Mesenchymal stem cell (in vitro differentiated cells and primary cell): ENCODE measurements at regions not wholly inside any gene's neighbourhood (a gene's known extent, or its start where the extent isn't known, plus 50 kb on each side); places are given as distances from the start of the nearest gene placed in this dataset.

Experiments used
- DNase-seq: peaks from one replicate; pipeline ENCODE4 v3.0.0-alpha.2; 2013
- H2AFZ ChIP-seq: one replicate; pipeline ENCODE4 v1.6.1; 2013; ENCODE audit warnings: low read depth, mild to moderate bottlenecking, control low read depth, inconsistent platforms, low read length, moderate library complexity
- H2AK5ac ChIP-seq: 2 replicates; pipeline ENCODE4 v1.6.1; 2013; ENCODE audit warnings: low read length, moderate library complexity, mild to moderate bottlenecking, inconsistent platforms; ENCODE audit not compliant: severe bottlenecking
- H2BK120ac ChIP-seq: one replicate; pipeline ENCODE4 v1.6.1; 2013; ENCODE audit warnings: low read depth, mild to moderate bottlenecking, inconsistent platforms, low read length, moderate library complexity
- H2BK12ac ChIP-seq, 2 experiments: one replicate each; pipeline ENCODE4 v1.6.1; 2013; ENCODE audit warnings: inconsistent platforms in 2 of 2, low read length in 2 of 2, mild to moderate bottlenecking in 2 of 2, moderate library complexity in 2 of 2, control low read depth in 1 of 2
- H2BK15ac ChIP-seq: one replicate; pipeline ENCODE4 v1.6.1; 2013; ENCODE audit warnings: mild to moderate bottlenecking, low read depth, inconsistent platforms; ENCODE audit not compliant: poor library complexity, severe bottlenecking
- H2BK5ac ChIP-seq: 2 replicates; pipeline ENCODE4 v1.6.1; 2013; ENCODE audit warnings: low read depth, mild to moderate bottlenecking, low read length, control low read depth, inconsistent platforms; ENCODE audit not compliant: poor library complexity, severe bottlenecking
- H3K14ac ChIP-seq, 2 experiments: one replicate each; pipeline ENCODE4 v1.6.1; 2013; ENCODE audit warnings: inconsistent platforms in 2 of 2, low read length in 2 of 2, control low read depth in 1 of 2, mild to moderate bottlenecking in 1 of 2, moderate library complexity in 1 of 2
- H3K18ac ChIP-seq, 2 experiments: one replicate each; pipeline ENCODE4 v1.6.1; 2013; ENCODE audit warnings: inconsistent platforms in 2 of 2, low read length in 2 of 2, control low read depth in 1 of 2, low read depth in 1 of 2, mild to moderate bottlenecking in 1 of 2
- H3K23ac ChIP-seq, 2 experiments: one replicate each; pipeline ENCODE4 v1.6.1; 2013; ENCODE audit warnings: inconsistent platforms in 2 of 2, low read length in 2 of 2, mild to moderate bottlenecking in 2 of 2, moderate library complexity in 2 of 2, control low read depth in 1 of 2
- H3K27ac ChIP-seq: 2 replicates; pipeline ENCODE4 v1.5.1; 2013; ENCODE audit warnings: mild to moderate bottlenecking, moderate library complexity, low read length, control low read depth, inconsistent platforms; ENCODE audit not compliant: poor library complexity, severe bottlenecking
- H3K27me3 ChIP-seq, 2 experiments: 2 replicates each; pipeline versions ENCODE4 v1.6.1 to v1.7.0; 2013; ENCODE audit warnings: low read length in 2 of 2, mild to moderate bottlenecking in 2 of 2, moderate library complexity in 2 of 2, control low read depth in 1 of 2, inconsistent platforms in 1 of 2; ENCODE audit not compliant: control insufficient read depth in 1 of 2, insufficient read depth in 1 of 2
- H3K36me3 ChIP-seq, 2 experiments: 2 replicates each; pipeline versions ENCODE4 v1.6.1 to v1.7.0; 2013; ENCODE audit warnings: low read length in 2 of 2, control low read depth in 1 of 2, inconsistent platforms in 1 of 2, low read depth in 1 of 2, mild to moderate bottlenecking in 1 of 2; ENCODE audit not compliant: insufficient read depth in 2 of 2, control insufficient read depth in 1 of 2
- H3K4ac ChIP-seq, 2 experiments: one replicate each; pipeline ENCODE4 v1.6.1; 2013; ENCODE audit warnings: inconsistent platforms in 2 of 2, low read length in 2 of 2, mild to moderate bottlenecking in 2 of 2, moderate library complexity in 2 of 2, control low read depth in 1 of 2, low read depth in 1 of 2
- H3K4me1 ChIP-seq: 2 replicates; pipeline ENCODE4 v1.6.1; 2013; ENCODE audit warnings: low read depth, low read length, control low read depth; ENCODE audit not compliant: control insufficient read depth, insufficient read depth
- H3K4me2 ChIP-seq: 2 replicates; pipeline ENCODE4 v1.6.1; 2013; ENCODE audit warnings: low read length, mild to moderate bottlenecking, inconsistent platforms; ENCODE audit not compliant: poor library complexity, severe bottlenecking
- H3K4me3 ChIP-seq, 2 experiments: 2 replicates each; pipeline versions ENCODE4 v1.5.1 to v1.7.0; 2013; ENCODE audit warnings: low read length in 2 of 2, mild to moderate bottlenecking in 2 of 2, control low read depth in 1 of 2, low read depth in 1 of 2; ENCODE audit not compliant: insufficient read depth in 1 of 2
- H3K79me1 ChIP-seq: replicated peaks from 2 replicates; pipeline ENCODE4 v1.6.1; 2013; ENCODE audit warnings: mild to moderate bottlenecking, control low read depth, low read length, inconsistent platforms; ENCODE audit not compliant: poor library complexity, severe bottlenecking
- H3K9ac ChIP-seq: 2 replicates; pipeline ENCODE4 v1.7.0; 2013; ENCODE audit warnings: mild to moderate bottlenecking, low read length, moderate library complexity
- H3K9me3 ChIP-seq: 2 replicates; pipeline ENCODE4 v1.7.0; 2013; ENCODE audit warnings: mild to moderate bottlenecking, low read length; ENCODE audit not compliant: control insufficient read depth
- H4K8ac ChIP-seq: one replicate; pipeline ENCODE4 v1.6.1; 2013; ENCODE audit warnings: inconsistent platforms, mild to moderate bottlenecking, low read length, moderate library complexity
- H4K91ac ChIP-seq: one replicate; pipeline ENCODE4 v1.6.1; 2013; ENCODE audit warnings: mild to moderate bottlenecking, low read length, inconsistent platforms
- WGBS: methylation state at CpG from one replicate; pipeline ENCODE4 v1.1.7; 2013; ENCODE audit warnings: mixed read lengths; 5-methylcytosine and 5-hydroxymethylcytosine counted together

DNA sequence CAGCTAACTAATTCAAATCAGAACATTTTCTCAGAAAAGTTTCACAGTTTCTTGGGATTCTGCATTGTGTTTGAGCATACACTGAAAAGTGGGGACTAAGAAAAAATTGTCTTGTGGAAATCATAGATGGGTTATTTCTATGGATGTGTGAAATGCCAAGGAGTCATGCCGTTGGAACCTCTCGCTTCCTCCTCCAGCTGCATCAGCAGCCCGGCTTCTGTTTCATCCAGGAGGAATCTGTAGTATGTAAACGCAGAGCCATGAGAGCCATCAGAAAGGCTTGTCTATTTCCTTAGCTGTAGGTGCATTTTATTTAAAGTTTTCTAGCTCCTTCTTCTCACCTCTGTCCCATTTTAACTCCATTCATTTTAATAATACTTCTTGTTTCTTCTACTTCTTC, 1144.1 kb downstream of the GATA3 start:
- no peak overlapping the region for H2BK120ac ChIP-seq
- no peak overlapping the region for H3K23ac ChIP-seq
- no peak overlapping the region for H2AFZ ChIP-seq
- H3K27me3 ChIP-seq: no peaks in the 10 kb centered on the region
- H3K9ac ChIP-seq: no peak overlapping the region
- H2AK5ac ChIP-seq: no peak overlapping the region
- no peaks in the 10 kb centered on the region for H3K36me3 ChIP-seq
- no peak overlapping the region for H3K4me2 ChIP-seq
- H4K8ac ChIP-seq: no peak overlapping the region
- H3K14ac ChIP-seq: no peak overlapping the region
- 21% methylated on average over 3 of the region's 4 CpGs for WGBS
- no peak overlapping the region for H3K18ac ChIP-seq
- no peaks in the 10 kb centered on the region for H3K79me1 ChIP-seq
- no peak overlapping the region for H3K4ac ChIP-seq
- no peak overlapping the region for H2BK12ac ChIP-seq
- no peak overlapping the region for H2BK5ac ChIP-seq
- no peaks in the 10 kb centered on the region for H3K9me3 ChIP-seq
- H3K4me3 ChIP-seq: no peak overlapping the region
- peak; percentile 24 for DNase-seq
- H2BK15ac ChIP-seq: no peak overlapping the region
- H3K4me1 ChIP-seq: no peaks in the 10 kb centered on the region
- H4K91ac ChIP-seq: no peak overlapping the region
- H3K27ac ChIP-seq: peak overlapping the region; percentile 78

DNA sequence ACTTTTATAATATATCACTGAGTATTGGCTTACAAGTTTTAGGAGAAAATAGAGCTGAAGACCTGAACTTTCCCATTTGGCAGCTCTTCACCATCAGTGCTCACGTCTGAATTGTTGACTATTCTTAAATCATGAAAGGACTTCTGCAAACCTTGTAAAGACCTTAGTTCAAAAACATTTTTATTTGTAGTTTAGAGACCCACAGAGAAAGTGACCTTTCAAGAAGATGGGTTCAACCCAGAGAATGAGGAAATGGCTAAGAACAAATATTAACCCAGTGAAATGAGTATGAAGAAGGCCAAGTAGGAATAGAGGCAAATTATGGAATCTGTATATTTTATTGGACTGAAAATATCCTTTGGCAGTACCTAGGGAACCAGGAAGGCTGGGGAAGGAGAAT, 1151.1 kb downstream of the GATA3 start:
- no peak overlapping the region for H2BK120ac ChIP-seq
- H3K27me3 ChIP-seq: no peaks in the 10 kb centered on the region
- H2BK5ac ChIP-seq: no peak overlapping the region
- no peak overlapping the region for H3K9ac ChIP-seq
- H2BK12ac ChIP-seq: no peak overlapping the region
- H3K18ac ChIP-seq: no peak overlapping the region
- no peak overlapping the region for H3K27ac ChIP-seq
- H3K4ac ChIP-seq: no peak overlapping the region
- no CpG with 5 or more reads among the region's 1 CpG for WGBS
- H3K23ac ChIP-seq: no peak overlapping the region
- no peak overlapping the region for H3K14ac ChIP-seq
- H3K4me2 ChIP-seq: no peak overlapping the region
- H3K4me3 ChIP-seq: no peak overlapping the region
- H3K79me1 ChIP-seq: no peaks in the 10 kb centered on the region
- H3K36me3 ChIP-seq: no peaks in the 10 kb centered on the region
- no peak overlapping the region for H4K91ac ChIP-seq
- H4K8ac ChIP-seq: no peak overlapping the region
- no peaks in the 10 kb centered on the region for H3K9me3 ChIP-seq
- H2BK15ac ChIP-seq: no peak overlapping the region
- no peak overlapping the region for H2AFZ ChIP-seq
- no peaks in the 10 kb centered on the region for H3K4me1 ChIP-seq
- H2AK5ac ChIP-seq: no peak overlapping the region
- no peak for DNase-seq

GRCh38 chr10:9209105-9209798, 1154.8 kb downstream of the GATA3 start:
- no peak overlapping the region for H3K14ac ChIP-seq
- H3K36me3 ChIP-seq: no peaks in the 10 kb centered on the region
- no peak overlapping the region for H3K4me3 ChIP-seq
- H2AFZ ChIP-seq: no peak overlapping the region
- no peak overlapping the region for H2BK15ac ChIP-seq
- H2BK120ac ChIP-seq: no peak overlapping the region
- no peak overlapping the region for H3K27ac ChIP-seq
- H3K9ac ChIP-seq: peak overlapping the region; percentile 63
- 6% methylated on average over 7 of the region's 13 CpGs for WGBS
- H3K23ac ChIP-seq: no peak overlapping the region
- DNase-seq: peak; percentile 64
- H3K79me1 ChIP-seq: no peaks in the 10 kb centered on the region
- H3K18ac ChIP-seq: no peak overlapping the region
- H3K9me3 ChIP-seq: no peaks in the 10 kb centered on the region
- H2BK5ac ChIP-seq: no peak overlapping the region
- no peaks in the 10 kb centered on the region for H3K4me1 ChIP-seq
- no peak overlapping the region for H2AK5ac ChIP-seq
- H3K4ac ChIP-seq: no peak overlapping the region
- no peak overlapping the region for H4K91ac ChIP-seq
- no peak overlapping the region for H3K4me2 ChIP-seq
- no peak overlapping the region for H2BK12ac ChIP-seq
- no peaks in the 10 kb centered on the region for H3K27me3 ChIP-seq
- H4K8ac ChIP-seq: no peak overlapping the region

DNA sequence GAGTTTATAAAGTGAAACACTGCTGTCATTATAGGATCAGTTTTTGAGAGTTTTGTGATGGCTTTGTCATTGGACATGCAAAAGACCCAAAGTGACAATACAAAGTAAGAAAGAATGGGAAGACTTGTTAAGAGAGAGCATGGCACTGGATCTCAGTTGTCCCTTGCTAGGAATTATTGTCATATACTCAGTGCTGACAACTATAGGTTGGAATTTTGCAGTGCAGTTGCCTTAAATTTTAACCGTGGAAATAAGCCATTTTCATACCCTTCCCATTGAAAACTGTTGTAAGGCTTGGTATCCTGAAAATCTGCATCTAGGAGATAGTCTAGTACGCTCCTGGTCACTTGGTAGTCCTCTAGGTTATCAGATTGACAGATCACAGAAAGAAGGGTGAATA, 1156.7 kb downstream of the GATA3 start:
- Histone ChIP-seq H3K4me2 (no peak overlapping the region), H3K27me3 (no peaks in the 10 kb centered on the region), H3K23ac (no peak overlapping the region), H3K4me3 (no peak overlapping the region), H3K14ac (no peak overlapping the region), H2AK5ac (no peak overlapping the region), H3K4me1 (no peaks in the 10 kb centered on the region), H2BK15ac (no peak overlapping the region), H2AFZ (no peak overlapping the region), H2BK5ac (no peak overlapping the region), H4K8ac (no peak overlapping the region), H2BK12ac (no peak overlapping the region), H3K9me3 (no peaks in the 10 kb centered on the region), H3K27ac (no peak overlapping the region), H4K91ac (no peak overlapping the region), H3K4ac (no peak overlapping the region), H2BK120ac (no peak overlapping the region), H3K9ac (no peak overlapping the region), H3K79me1 (no peaks in the 10 kb centered on the region), H3K18ac (no peak overlapping the region), H3K36me3 (no peaks in the 10 kb centered on the region)
- WGBS: no CpG with 5 or more reads among the region's 2 CpGs
- peak; percentile 17 for DNase-seq
